ENCODE measurements at regions not wholly inside any gene's neighbourhood (a gene's known extent, or its start where the extent isn't known, plus 50 kb on each side); places are given as distances from the start of the nearest gene placed in this dataset.

DNA sequence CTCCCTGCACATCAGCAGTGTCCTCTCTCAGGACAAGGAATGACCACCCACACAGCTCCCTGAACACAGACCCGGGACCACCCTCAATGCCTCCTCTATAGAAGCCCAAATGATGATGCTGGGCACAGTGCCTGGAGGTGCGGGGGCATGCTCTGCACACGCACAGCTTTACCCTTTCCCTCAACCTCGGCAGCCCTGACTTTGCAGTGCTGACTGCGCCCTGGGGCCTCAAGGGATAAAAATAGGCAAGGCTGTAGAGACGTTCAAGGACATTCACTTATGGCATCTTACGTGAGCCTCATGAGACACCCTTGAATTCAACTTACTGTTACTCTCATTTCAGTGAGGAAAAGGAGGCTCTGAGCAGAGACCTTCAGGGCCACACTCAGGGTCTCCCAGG lies 521.6 kb upstream of the MGMT start:
- TF ChIP-seq, protein P1, sequence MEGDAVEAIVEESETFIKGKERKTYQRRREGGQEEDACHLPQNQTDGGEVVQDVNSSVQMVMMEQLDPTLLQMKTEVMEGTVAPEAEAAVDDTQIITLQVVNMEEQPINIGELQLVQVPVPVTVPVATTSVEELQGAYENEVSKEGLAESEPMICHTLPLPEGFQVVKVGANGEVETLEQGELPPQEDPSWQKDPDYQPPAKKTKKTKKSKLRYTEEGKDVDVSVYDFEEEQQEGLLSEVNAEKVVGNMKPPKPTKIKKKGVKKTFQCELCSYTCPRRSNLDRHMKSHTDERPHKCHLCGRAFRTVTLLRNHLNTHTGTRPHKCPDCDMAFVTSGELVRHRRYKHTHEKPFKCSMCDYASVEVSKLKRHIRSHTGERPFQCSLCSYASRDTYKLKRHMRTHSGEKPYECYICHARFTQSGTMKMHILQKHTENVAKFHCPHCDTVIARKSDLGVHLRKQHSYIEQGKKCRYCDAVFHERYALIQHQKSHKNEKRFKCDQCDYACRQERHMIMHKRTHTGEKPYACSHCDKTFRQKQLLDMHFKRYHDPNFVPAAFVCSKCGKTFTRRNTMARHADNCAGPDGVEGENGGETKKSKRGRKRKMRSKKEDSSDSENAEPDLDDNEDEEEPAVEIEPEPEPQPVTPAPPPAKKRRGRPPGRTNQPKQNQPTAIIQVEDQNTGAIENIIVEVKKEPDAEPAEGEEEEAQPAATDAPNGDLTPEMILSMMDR (IDR thresholded peaks at IDR 0.05; ENCODE audit: poor library complexity, severe bottlenecking) = no peak
- no peak for DNase-seq (ENCODE audit: low spot score)
- H3K9me3 ChIP-seq (ENCODE audit: severe bottlenecking) = no peaks in the 10 kb centered on the region
- no peak overlapping the region for H3K27ac ChIP-seq (ENCODE audit: poor library complexity, severe bottlenecking)
- H3K27me3 ChIP-seq (ENCODE audit: insufficient read depth, poor library complexity, severe bottlenecking) = no peaks in the 10 kb centered on the region
- H3K4me1 ChIP-seq (ENCODE audit: insufficient read depth, poor library complexity, severe bottlenecking) = no peaks in the 10 kb centered on the region
- no peaks in the 10 kb centered on the region for H3K36me3 ChIP-seq (ENCODE audit: low read depth)
- H3K4me3 ChIP-seq (ENCODE audit: severe bottlenecking) = no peak overlapping the region
- no peak for ATAC-seq (ENCODE audit: low read depth)

- Histone ChIP-seq H3K27ac (ENCODE audit: poor library complexity, severe bottlenecking) (no peak overlapping the region), H3K36me3 (ENCODE audit: low read depth) (no peaks in the 10 kb centered on the region), H3K9me3 (ENCODE audit: severe bottlenecking) (peaks cover 2% of the 10 kb centered on the region), H3K27me3 (ENCODE audit: insufficient read depth, poor library complexity, severe bottlenecking) (no peaks in the 10 kb centered on the region), H3K4me3 (ENCODE audit: severe bottlenecking) (no peak overlapping the region), H3K4me1 (ENCODE audit: insufficient read depth, poor library complexity, severe bottlenecking) (no peaks in the 10 kb centered on the region)
- no peak for DNase-seq (ENCODE audit: low spot score)
- no peak for ATAC-seq (ENCODE audit: low read depth)
- TF ChIP-seq, protein P1 (IDR thresholded peaks at IDR 0.05; ENCODE audit: poor library complexity, severe bottlenecking) = no peak
Observed at GRCh38 chr10:128950159-128950915, 516.7 kb upstream of the MGMT start.

DNA sequence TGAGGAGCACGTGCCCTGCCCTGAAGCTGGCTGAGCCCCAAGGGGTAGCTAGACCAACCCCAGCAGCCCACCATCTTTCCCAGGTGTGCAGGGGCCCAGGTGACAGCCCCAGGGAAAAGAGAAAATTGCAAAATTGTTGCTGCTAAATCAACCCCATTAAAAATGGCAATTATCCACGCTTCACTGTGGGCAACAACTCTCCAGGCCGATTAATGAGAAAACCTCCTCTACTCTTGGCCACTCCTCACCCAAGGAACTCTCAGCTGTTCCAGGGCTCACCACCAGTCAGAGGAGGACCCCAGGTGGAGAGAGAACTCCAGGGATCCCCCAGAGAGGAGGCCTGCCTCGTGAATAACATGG lies 516.1 kb upstream of the MGMT start:
- no peaks in the 10 kb centered on the region for H3K27me3 ChIP-seq (ENCODE audit: insufficient read depth, poor library complexity, severe bottlenecking)
- no peaks in the 10 kb centered on the region for H3K36me3 ChIP-seq (ENCODE audit: low read depth)
- H3K4me3 ChIP-seq (ENCODE audit: severe bottlenecking) = no peak overlapping the region
- DNase-seq (ENCODE audit: low spot score) (no peak), ATAC-seq (ENCODE audit: low read depth) (no peak)
- H3K4me1 ChIP-seq (ENCODE audit: insufficient read depth, poor library complexity, severe bottlenecking) = no peaks in the 10 kb centered on the region
- TF ChIP-seq, protein P1 (IDR thresholded peaks at IDR 0.05; ENCODE audit: poor library complexity, severe bottlenecking) = no peak
- H3K27ac ChIP-seq (ENCODE audit: poor library complexity, severe bottlenecking) = no peak overlapping the region
- peaks cover 2% of the 10 kb centered on the region for H3K9me3 ChIP-seq (ENCODE audit: severe bottlenecking)

DNA sequence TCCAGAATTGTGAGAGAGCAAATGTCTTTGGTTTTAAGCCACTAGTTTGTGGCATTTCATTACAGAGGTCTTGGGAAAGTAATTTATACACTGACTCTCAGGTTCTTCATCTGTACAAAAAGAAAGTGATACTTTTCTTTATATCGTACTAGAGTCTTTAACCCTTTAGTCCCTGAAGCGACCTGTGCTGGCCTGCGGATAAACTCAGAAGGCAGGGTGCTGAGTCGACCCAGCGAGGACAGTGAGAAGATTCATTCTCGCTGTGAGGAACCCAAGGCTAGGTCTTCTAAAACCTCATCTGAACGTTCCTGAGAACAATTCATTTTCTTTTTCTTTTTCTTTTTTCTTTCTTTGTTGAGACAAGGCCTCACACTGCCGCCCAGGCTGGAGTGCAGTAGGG lies 514.2 kb upstream of the MGMT start:
- no peak for ATAC-seq (ENCODE audit: low read depth)
- no peak for DNase-seq (ENCODE audit: low spot score)

GRCh38 chr10:128956149-128956548 lies 510.9 kb upstream of the MGMT start:
- no peak for DNase-seq (ENCODE audit: low spot score)
- H3K27me3 ChIP-seq (ENCODE audit: insufficient read depth, poor library complexity, severe bottlenecking) = peaks cover 1% of the 10 kb centered on the region
- H3K4me1 ChIP-seq (ENCODE audit: insufficient read depth, poor library complexity, severe bottlenecking) = no peaks in the 10 kb centered on the region
- no peak overlapping the region for H3K4me3 ChIP-seq (ENCODE audit: severe bottlenecking)
- H3K36me3 ChIP-seq (ENCODE audit: low read depth) = no peaks in the 10 kb centered on the region
- no peak for ATAC-seq (ENCODE audit: low read depth)
- TF ChIP-seq, protein P1 (IDR thresholded peaks at IDR 0.05; ENCODE audit: poor library complexity, severe bottlenecking) = no peak
- peaks cover 2% of the 10 kb centered on the region for H3K9me3 ChIP-seq (ENCODE audit: severe bottlenecking)
- no peak overlapping the region for H3K27ac ChIP-seq (ENCODE audit: poor library complexity, severe bottlenecking)

More for the DNA sequence above, 514.2 kb upstream of the MGMT start:
- H3K27me3 ChIP-seq (ENCODE audit: insufficient read depth, poor library complexity, severe bottlenecking) = no peaks in the 10 kb centered on the region
- H3K4me3 ChIP-seq (ENCODE audit: severe bottlenecking) = no peak overlapping the region
- TF ChIP-seq, protein P1 (IDR thresholded peaks at IDR 0.05; ENCODE audit: poor library complexity, severe bottlenecking) = no peak
- no peaks in the 10 kb centered on the region for H3K36me3 ChIP-seq (ENCODE audit: low read depth)
- no peaks in the 10 kb centered on the region for H3K4me1 ChIP-seq (ENCODE audit: insufficient read depth, poor library complexity, severe bottlenecking)
- H3K27ac ChIP-seq (ENCODE audit: poor library complexity, severe bottlenecking) = no peak overlapping the region
- peaks cover 2% of the 10 kb centered on the region for H3K9me3 ChIP-seq (ENCODE audit: severe bottlenecking)

Measured in RWPE2 (cell line).